ENCODE measurements at regions not wholly inside any gene's neighbourhood (a gene's known extent, or its start where the extent isn't known, plus 50 kb on each side); places are given as distances from the start of the nearest gene placed in this dataset.

GRCh38 chr3:187957582-187957981 is 196.4 kb upstream of the LPP start:
- peak; percentile 35 for DNase-seq

GRCh38 chr3:187958432-187959003 is 195.4 kb upstream of the LPP start:
- DNase-seq: no peak

GRCh38 chr3:187960820-187961219 is 193.1 kb upstream of the LPP start:
- no peak for DNase-seq

GRCh38 chr3:187961366-187961765 is 192.6 kb upstream of the LPP start:
- no peak for DNase-seq

- DNase-seq: no peak
These were observed 190.8 kb upstream of the LPP start for GRCh38 chr3:187963003-187963676.

- DNase-seq: no peak
These were observed 190.1 kb upstream of the LPP start for GRCh38 chr3:187963677-187964385.

- no peak for DNase-seq
These were observed 189.2 kb upstream of the LPP start for GRCh38 chr3:187964760-187965159.

GRCh38 chr3:187966096-187966495 is 187.9 kb upstream of the LPP start:
- DNase-seq: no peak

- DNase-seq: no peak
These were observed 187.1 kb upstream of the LPP start for GRCh38 chr3:187966636-187967406.

- DNase-seq: no peak
These were observed 186.0 kb upstream of the LPP start for GRCh38 chr3:187967993-187968392.

GRCh38 chr3:187968883-187969580 is 184.9 kb upstream of the LPP start:
- no peak for DNase-seq

GRCh38 chr3:187969581-187969950 is 184.4 kb upstream of the LPP start:
- DNase-seq: no peak

- DNase-seq: no peak
These were observed 183.9 kb upstream of the LPP start for GRCh38 chr3:187970106-187970505.

- no peak for DNase-seq
These were observed 182.3 kb upstream of the LPP start for GRCh38 chr3:187971629-187972028.

- no peak for DNase-seq
These were observed 181.5 kb upstream of the LPP start for GRCh38 chr3:187972454-187972853.

- no peak for DNase-seq
These were observed 179.7 kb upstream of the LPP start for GRCh38 chr3:187973977-187974870.

- DNase-seq: no peak
These were observed 179.1 kb upstream of the LPP start for GRCh38 chr3:187974871-187975271.

- DNase-seq: no peak
These were observed 178.2 kb upstream of the LPP start for GRCh38 chr3:187975561-187976364.

GRCh38 chr3:187976365-187976900 is 177.5 kb upstream of the LPP start:
- DNase-seq: no peak

- DNase-seq: no peak
These were observed 176.3 kb upstream of the LPP start for GRCh38 chr3:187977659-187978058.

All from femur (tissue), 1 donor.